Breast epithelium (tissue), 4 donors: ENCODE measurements at regions not wholly inside any gene's neighbourhood (a gene's known extent, or its start where the extent isn't known, plus 50 kb on each side); places are given as distances from the start of the nearest gene placed in this dataset.

Source experiments
- DNase-seq, 2 donors: peaks; one replicate each; pipeline ENCODE4 v3.0.0-alpha.2; 2019; ENCODE audit warnings: low spot score in 2 of 2
- H3K27ac ChIP-seq, 2 donors: fragments of 200-600 bp; sonication (generic) in 1 of 2; one replicate each; pipeline ENCODE4 v1.5.1; 2016 to 2019; ENCODE audit warnings: mild to moderate bottlenecking in 1 of 2
- H3K27me3 ChIP-seq, 2 donors: fragments of 200-600 bp; sonication (generic) in 1 of 2; one replicate each; pipeline versions ENCODE4 v1.5.1 to v1.6.0; 2017 to 2019; ENCODE audit warnings: control low read depth in 1 of 2, mild to moderate bottlenecking in 1 of 2
- H3K36me3 ChIP-seq: fragments of 200-600 bp; one replicate; pipeline ENCODE4 v1.5.1; 2019
- H3K4me1 ChIP-seq, 2 donors: fragments of 200-600 bp; sonication (generic); one replicate each; pipeline ENCODE4 v1.5.1; 2016 to 2019; ENCODE audit warnings: control low read depth in 1 of 2
- H3K4me3 ChIP-seq, 3 donors: fragments of 200-600 bp; sonication (generic); 1 replicate in 2 of 3; 2 replicates in 1 of 3; pipeline ENCODE4 v1.5.1; 2016 to 2019; ENCODE audit warnings: mild to moderate bottlenecking in 3 of 3, moderate library complexity in 2 of 3
- H3K9me3 ChIP-seq, 2 donors: fragments of 200-600 bp; sonication (generic) in 1 of 2; one replicate each; pipeline ENCODE4 v1.5.1; 2016 to 2019; ENCODE audit warnings: control low read depth in 1 of 2
- CTCF ChIP-seq, 3 donors: fragments of 450-650 bp; IDR thresholded peaks; one replicate each; pipeline ENCODE4 v1.5.1; 2016 to 2017; ENCODE audit warnings: antibody characterized with exemption in 3 of 3, mild to moderate bottlenecking in 3 of 3, moderate library complexity in 3 of 3
- POLR2A ChIP-seq: fragments of 450-650 bp; IDR thresholded peaks from one replicate; pipeline ENCODE4 v1.6.1; 2016; ENCODE audit warnings: antibody characterized with exemption, mild to moderate bottlenecking, moderate library complexity
- POLR2AphosphoS5 ChIP-seq, 3 donors: sonication (generic); formaldehyde crosslinking; IDR thresholded peaks; one replicate each; pipeline ENCODE4 v1.6.1; 2017; ENCODE audit warnings: antibody characterized with exemption in 3 of 3
- intact Hi-C: fragments of 100-400 bp; cut with DNase I; formaldehyde crosslinking; loops from one replicate; pipeline ENCODE4 v1.15.1; 2023; ENCODE audit warnings: low total_unique reads

- Histone ChIP-seq H3K27ac (no peak overlapping the region), H3K4me3 (no peak overlapping the region), H3K36me3 (no peaks in the 10 kb centered on the region), H3K9me3 (no peaks in the 10 kb centered on the region), H3K27me3 (no peaks in the 10 kb centered on the region), H3K4me1 (no peaks in the 10 kb centered on the region)
- DNase-seq = no peak
- intact Hi-C loops = no loop called here
- no peak for TF ChIP-seq POLR2AphosphoS5 (IDR thresholded peaks at IDR 0.05)
- TF ChIP-seq POLR2A = no peak
- TF ChIP-seq CTCF (IDR thresholded peaks at IDR 0.05) = no peak
Measured at GRCh38 chr11:47908198-47908597, 60.0 kb upstream of the NUP160 start.

- intact Hi-C loops = no loop called here
- DNase-seq = no peak
Measured at GRCh38 chr11:47907499-47907898, 59.3 kb upstream of the NUP160 start.

DNA sequence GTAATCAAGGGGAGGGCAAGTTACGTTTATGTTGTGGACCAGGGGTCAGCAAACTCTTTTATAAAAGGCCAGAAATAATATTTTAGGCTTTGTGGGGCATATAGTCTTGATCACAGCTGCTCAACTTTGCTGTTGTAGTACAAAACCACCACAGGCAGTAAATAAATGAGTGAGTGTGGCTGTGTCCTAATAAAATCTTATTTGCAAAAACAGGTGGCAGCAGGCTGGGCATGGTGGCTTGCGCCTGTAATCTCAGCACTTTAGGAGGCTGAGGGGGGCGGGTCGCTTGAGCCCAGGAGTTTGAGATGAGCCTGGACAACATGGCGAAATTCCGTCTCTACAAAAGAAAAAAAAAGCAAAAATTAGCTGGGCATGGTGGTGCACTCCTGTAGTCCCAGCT lies 57.9 kb upstream of the NUP160 start:
- no peak for TF ChIP-seq POLR2A
- no peak for TF ChIP-seq POLR2AphosphoS5 (IDR thresholded peaks at IDR 0.05)
- TF ChIP-seq CTCF (IDR thresholded peaks at IDR 0.05) = no peak
- no peaks in the 10 kb centered on the region for H3K4me1 ChIP-seq
- intact Hi-C loops = no loop called here
- H3K9me3 ChIP-seq = no peaks in the 10 kb centered on the region
- no peak for DNase-seq
- no peak overlapping the region for H3K27ac ChIP-seq
- no peak overlapping the region for H3K4me3 ChIP-seq
- no peaks in the 10 kb centered on the region for H3K27me3 ChIP-seq
- no peaks in the 10 kb centered on the region for H3K36me3 ChIP-seq

More at GRCh38 chr11:47907499-47907898, 59.3 kb upstream of the NUP160 start:
- H3K9me3 ChIP-seq = no peaks in the 10 kb centered on the region
- no peaks in the 10 kb centered on the region for H3K27me3 ChIP-seq
- H3K4me3 ChIP-seq = no peak overlapping the region
- no peaks in the 10 kb centered on the region for H3K36me3 ChIP-seq
- no peak overlapping the region for H3K27ac ChIP-seq
- H3K4me1 ChIP-seq = no peaks in the 10 kb centered on the region
- TF ChIP-seq POLR2A (no peak), CTCF (IDR thresholded peaks at IDR 0.05) (no peak), POLR2AphosphoS5 (IDR thresholded peaks at IDR 0.05) (no peak)

- DNase-seq = no peak
Measured at GRCh38 chr11:47905358-47906059, 57.4 kb upstream of the NUP160 start.

More at GRCh38 chr11:47905358-47906059, 57.4 kb upstream of the NUP160 start:
- Histone ChIP-seq H3K4me1 (no peaks in the 10 kb centered on the region), H3K36me3 (no peaks in the 10 kb centered on the region), H3K4me3 (no peak overlapping the region), H3K9me3 (no peaks in the 10 kb centered on the region), H3K27ac (no peak overlapping the region), H3K27me3 (no peaks in the 10 kb centered on the region)
- intact Hi-C loops = no loop called here
- no peak for TF ChIP-seq CTCF (IDR thresholded peaks at IDR 0.05)
- TF ChIP-seq POLR2A = no peak
- no peak for TF ChIP-seq POLR2AphosphoS5 (IDR thresholded peaks at IDR 0.05)
